ENCODE measurements at regions not wholly inside any gene's neighbourhood (a gene's known extent, or its start where the extent isn't known, plus 50 kb on each side); places are given as distances from the start of the nearest gene placed in this dataset.
"Not testable (repeated sequence)": the region's sequence is repeated elsewhere in the genome, so short reads cannot be mapped to it uniquely, and the experiment has no call there.

DNA sequence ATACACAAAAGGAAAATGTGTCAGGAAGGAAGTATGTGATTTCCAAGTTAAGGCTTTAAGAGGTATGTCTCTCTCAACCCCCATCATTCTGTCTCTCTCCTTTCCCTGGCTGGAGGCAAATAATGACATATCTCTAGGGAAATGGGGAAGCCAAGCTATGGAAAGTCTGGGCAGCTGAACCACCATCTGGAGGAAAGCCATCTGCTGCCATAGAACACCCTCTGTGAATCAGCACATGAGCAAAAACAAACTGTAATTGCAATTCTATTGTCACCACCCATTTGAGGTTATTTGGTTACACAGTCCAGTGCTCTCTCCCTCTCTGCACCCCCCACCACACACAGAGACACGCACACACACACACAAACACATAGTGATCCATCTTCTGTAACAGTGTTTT lies 766.2 kb downstream of the FLRT2 start:
- no peak for DNase-seq

- no peak for DNase-seq
Measured at GRCh38 chr14:86288336-86288735, 758.4 kb downstream of the FLRT2 start.

DNA sequence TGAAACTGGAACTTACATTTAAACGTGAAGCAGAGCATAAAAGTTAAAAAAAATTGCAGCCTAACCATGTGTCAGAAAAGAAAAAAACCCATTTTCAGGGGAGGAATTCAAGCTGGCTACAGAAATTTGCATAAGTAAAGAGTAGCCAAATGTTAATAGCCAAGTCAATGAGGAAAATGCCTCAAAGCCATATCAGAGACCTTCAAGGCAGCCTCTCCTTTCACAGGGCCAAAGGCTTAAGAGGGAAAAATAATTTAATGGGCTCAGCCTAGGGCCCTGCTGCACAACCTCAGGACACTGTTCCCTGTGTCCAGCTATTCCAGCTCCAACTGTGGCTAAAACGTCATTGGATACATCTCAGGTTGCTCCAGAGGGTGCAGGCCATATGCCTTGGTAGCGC lies 749.5 kb downstream of the FLRT2 start:
- no peak for DNase-seq

DNA sequence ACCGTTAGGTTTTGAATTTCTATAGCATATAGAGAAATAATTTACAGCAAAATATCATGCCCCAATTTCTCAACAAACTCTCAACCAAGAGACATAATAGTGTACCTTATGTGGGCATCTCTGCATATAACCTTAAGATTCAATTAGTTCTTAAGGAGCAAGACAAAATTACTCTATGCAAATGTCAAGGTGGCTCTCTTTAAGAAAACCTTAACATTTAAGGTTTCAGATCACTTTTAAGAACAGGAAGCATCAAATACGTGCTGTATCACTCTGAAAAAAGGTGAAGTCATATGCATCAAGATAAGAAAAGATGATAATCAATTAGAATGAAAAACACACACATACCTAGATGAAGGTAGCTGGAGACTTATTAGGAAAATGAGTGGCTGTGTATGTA lies 728.0 kb downstream of the FLRT2 start:
- no peak for DNase-seq

DNA sequence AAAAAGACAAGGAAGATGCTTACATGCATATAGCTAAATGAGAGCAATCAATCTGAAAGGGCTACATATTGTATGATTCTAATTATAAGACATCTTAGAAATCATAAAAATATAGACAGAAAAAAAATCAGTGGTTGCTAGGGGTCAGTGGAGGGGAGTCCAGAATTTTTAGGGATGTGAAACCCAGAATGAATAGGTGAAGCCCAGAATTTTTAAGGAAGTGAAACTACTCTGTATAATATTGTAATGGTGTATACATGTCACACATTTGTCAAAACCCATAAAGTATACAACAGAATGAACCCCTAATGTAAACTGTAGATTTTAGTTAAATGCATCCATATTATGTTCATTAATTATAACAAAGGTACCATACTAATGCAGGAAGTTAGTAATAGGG lies 713.2 kb downstream of the FLRT2 start:
- no peak for DNase-seq

- no peak for DNase-seq
Measured at GRCh38 chr14:86237733-86238132, 707.8 kb downstream of the FLRT2 start.

DNA sequence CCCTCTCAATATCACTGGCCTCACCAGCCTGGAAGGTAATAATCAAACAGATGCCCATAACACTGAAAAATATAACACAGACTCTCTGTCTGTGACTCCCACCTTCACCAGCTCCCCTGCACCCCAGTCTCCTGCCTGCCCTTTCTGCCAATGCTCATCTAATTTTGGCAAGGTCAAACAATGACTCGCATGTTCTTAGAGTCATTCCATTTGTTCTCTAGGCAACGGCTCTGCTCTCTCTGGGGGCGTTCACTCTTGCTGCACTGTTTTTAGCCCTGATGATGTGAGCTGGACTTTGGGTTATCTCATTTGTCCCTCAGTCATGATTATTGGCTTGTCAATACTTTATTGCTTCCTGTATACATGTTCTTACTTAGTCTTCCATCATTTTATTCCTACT lies 691.8 kb downstream of the FLRT2 start:
- DNase-seq, result no peak

GRCh38 chr14:86221000-86221399 lies 691.1 kb downstream of the FLRT2 start:
- DNase-seq, result no peak

- no peak for DNase-seq
Measured at GRCh38 chr14:86217523-86217922, 687.6 kb downstream of the FLRT2 start.

DNA sequence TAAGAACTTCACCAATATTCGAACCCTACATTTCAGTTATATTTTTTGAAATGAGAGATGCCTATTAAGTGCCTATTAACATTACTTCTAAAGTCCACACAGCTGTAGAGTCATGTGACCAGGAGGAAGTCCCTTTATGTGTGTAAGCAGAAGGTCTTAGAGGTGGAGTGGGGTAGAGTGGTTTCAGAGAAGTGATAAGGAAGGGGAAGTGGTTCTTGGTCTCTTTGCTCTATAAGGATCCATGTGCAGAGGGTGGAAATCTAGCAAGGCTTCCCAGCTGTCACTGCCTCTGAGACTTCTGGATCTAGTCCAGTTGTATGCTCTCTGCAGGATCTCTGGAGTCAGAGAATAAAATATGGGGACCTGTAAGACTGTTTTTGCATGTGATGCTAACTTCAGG lies 673.9 kb downstream of the FLRT2 start:
- DNase-seq, result no peak

DNA sequence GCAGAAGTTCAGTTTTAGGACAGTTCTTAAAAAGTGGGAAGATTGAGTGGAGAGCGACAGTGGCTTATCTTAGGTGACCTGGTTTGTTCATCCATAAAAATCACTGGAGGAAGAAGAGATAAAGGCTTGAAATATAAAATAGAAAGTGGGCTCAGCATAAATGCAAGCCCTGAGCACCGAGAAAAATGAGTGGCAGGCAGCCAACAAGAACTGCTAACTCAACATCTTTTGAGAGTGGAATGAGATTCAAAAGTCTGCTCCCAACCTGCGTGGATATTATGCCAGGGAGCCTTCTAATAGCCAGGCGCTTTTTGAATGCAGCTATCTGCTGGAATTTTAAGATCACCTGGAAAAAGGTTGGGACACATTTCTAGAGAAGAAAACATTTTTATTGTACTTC lies 666.5 kb downstream of the FLRT2 start:
- DNase-seq, result no peak

DNA sequence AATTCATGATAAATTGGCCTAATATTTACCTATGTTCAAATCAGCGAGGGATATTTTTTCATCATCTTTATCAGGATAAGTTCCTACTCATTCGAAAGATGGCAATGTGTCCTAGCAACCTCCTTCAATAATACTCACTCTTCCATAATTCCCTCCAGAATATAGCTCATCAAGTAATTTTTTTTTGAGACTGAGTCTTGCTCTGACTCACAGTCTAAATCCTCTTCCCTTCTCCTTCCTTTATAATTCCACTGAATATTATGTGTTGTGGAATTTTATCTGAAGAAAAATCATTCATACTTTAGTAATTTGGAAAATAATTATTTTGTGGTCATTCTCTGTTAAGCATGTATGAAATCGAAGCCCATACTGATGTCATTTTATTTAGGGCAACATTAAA lies 663.8 kb downstream of the FLRT2 start:
- DNase-seq, result no peak

DNA sequence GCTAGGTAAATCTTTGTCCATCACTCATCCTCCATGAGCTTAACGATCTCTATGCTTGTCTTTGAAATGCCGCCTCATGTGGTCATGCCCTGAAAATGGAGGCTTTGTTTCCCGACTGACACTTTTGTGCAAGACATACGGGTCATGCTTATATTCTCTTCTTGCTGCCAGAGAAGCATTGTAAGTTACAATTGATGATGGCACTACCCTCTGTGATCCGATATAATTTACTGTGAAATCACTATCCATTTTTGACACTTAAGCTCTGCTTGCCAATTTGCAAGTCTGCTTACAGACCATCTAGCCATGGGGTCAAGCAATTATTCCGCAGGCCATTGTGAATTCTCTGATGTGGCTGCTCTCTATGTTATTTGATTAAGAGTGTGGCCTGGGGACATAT lies 650.0 kb downstream of the FLRT2 start:
- no peak for DNase-seq

DNA sequence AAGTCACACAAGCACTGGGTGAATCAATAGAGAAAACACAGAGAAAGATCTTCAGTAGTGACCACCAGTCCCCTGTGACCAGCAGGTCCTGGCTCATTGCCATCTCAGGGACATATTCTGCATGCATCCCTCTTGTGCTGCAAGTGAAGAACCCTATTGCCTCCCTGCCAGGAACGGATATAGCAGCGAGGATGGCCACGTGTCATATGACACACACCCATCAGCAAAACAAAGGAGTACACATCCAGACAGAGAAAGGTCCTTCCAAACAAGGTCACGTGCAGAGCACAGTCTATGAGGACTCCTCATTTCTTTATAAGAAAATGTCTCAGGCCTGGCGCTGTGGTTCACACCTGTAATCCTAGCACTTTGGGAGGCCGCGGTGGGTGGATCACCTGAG lies 638.4 kb downstream of the FLRT2 start:
- no peak for DNase-seq

GRCh38 chr14:86166541-86166940 lies 636.6 kb downstream of the FLRT2 start:
- no peak for DNase-seq

GRCh38 chr14:86153480-86153879 lies 623.5 kb downstream of the FLRT2 start:
- DNase-seq, result no peak

GRCh38 chr14:86143248-86143647 lies 613.3 kb downstream of the FLRT2 start:
- no peak for DNase-seq

- no peak for DNase-seq
Measured at GRCh38 chr14:86141966-86142365, 612.0 kb downstream of the FLRT2 start.

DNA sequence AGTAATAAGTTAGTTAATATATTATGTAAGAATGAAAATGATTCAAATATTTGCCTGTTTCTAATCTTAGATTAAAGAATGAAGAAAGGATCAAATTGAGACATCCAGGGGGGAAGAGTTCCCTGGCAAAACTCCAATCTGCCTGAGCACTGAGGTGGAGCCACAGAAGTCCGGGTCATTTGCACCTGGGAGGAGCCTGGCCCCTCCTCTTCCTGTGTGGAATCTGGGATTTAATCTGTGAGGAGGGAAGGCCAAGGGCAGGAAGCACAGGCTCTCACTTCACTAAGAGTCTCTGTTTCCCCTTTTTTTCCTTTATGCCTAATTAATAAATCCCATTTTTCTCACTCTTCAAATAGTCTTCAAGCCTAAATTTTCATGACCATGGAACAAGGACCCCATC lies 599.5 kb downstream of the FLRT2 start:
- DNase-seq, result no peak

GRCh38 chr14:86124328-86124727 lies 594.4 kb downstream of the FLRT2 start:
- DNase-seq, result no peak

DNA sequence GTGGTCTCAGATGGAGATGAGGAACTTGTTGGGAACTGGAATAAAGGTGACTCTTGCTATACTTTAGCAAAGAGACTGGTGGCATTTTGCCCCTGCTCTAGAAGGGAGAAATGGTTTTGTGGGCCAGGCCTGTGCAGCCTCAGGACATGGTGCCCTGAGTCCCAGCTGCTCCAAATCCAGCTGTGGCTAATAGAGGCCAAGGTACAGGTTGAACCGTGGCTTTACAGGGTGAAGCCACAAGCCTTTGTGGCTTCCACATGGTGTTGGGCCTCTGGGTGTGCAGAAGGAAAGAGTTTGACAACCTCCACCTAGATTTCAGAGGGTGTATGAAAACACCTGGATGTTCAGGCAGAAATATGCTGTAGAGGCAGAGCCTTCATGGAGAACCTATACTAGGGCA lies 586.0 kb downstream of the FLRT2 start:
- no peak for DNase-seq

DNA sequence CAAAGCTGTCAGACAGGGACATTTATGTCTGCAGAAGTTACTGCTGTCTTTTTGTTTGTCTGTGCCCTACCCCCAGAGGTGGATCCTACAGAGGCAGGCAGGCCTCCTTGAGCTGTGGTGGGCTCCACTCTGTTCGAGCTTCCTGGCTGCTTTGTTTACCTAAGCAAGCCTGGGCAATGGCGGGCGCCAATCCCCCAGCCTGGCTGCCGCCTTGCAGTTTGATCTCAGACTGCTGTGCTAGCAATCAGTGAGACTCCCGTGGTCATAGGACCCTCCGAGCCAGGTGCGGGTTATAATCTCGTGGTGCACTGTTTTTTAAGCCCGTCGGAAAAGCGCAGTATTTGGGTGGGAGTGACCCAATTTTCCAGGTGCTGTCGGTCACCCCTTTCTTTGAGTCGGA lies 580.9 kb downstream of the FLRT2 start:
- not testable (repeated sequence) for DNase-seq

- DNase-seq, result no peak
Measured at GRCh38 chr14:86104691-86105265, 574.8 kb downstream of the FLRT2 start.

DNA sequence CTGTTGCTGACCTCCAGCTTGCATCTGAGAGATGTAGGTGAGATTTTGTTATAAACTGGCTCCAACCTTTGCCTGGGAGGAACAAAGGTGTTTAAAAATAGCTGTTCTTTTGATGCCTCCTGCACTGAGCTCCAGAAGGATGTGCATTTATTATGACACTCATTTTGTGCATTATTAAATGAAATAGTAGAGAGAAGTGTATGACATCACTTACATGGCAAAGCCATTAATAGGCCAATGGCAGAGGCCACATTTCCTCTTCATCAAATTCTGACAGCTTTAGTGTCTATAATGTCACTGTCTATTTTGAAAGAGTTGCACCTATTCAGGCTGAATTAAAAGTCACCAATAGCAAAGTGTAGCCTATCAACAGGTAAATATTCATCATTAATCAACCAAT lies 564.6 kb downstream of the FLRT2 start:
- DNase-seq, result no peak

DNA sequence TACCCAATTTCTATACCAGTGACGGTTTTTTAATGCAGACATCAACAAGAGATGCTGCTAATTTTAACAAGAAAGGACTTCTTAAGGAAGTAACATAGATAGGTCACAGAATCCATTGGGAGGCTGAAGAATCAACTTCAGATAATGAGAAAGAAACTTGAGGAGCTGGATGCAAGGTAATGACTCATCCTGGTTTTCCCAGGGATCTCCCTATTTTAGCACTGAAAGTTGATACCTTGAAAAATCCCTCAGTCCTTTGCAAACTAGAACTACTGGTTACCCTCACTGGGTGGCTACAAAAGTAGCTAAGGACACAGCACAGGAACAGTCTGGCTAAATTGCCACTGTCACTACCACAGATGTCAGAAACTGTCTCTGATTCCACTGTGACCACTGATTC lies 561.9 kb downstream of the FLRT2 start:
- no peak for DNase-seq

GRCh38 chr14:86088156-86088555 lies 558.2 kb downstream of the FLRT2 start:
- no peak for DNase-seq

All from NCI-H226 (cell line).